GM18507 (cell line): ENCODE measurements at regions not wholly inside any gene's neighbourhood (a gene's known extent, or its start where the extent isn't known, plus 50 kb on each side); places are given as distances from the start of the nearest gene placed in this dataset.
"Not testable (repeated sequence)": the region's sequence is repeated elsewhere in the genome, so short reads cannot be mapped to it uniquely, and the experiment has no call there.

Source experiments
- DNase-seq: peaks from one replicate; pipeline ENCODE4 v3.0.0; 2011; ENCODE audit warnings: low read depth; ENCODE audit not compliant: insufficient read length; ENCODE audit errors: extremely low spot score
- FAIRE-seq: peaks from 2 replicates; lab custom pipeline; 2011; peaks lifted over from hg19 to GRCh38; lab: Jason Lieb, UNC

- no peak for FAIRE-seq
Measured at GRCh38 chr4:13678186-13678924, 50.8 kb upstream of the BOD1L1 start.

DNA sequence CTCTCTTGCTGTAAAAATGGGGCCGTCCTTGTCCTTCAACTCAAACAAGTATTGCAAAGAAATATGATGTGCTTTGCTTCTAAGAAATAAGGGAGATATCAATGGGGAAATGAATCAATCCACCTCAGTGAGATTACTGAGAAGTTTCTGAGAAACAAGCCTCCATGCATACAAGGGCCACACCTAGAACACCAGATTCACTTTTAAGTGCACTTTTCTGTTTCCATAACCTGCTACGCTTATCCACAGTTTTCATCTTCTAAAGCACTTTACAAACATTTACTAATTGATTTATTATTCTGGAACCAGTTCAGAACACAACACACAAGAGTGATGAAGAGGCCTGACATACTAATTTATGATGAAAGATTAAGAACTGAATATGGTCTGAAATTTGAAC, 54.0 kb upstream of the BOD1L1 start:
- DNase-seq, result no peak
- FAIRE-seq, result no peak

More at GRCh38 chr4:13678186-13678924, 50.8 kb upstream of the BOD1L1 start:
- no peak for DNase-seq

GRCh38 chr4:13694256-13694655, 66.7 kb upstream of the BOD1L1 start:
- DNase-seq (no peak), FAIRE-seq (no peak)

DNA sequence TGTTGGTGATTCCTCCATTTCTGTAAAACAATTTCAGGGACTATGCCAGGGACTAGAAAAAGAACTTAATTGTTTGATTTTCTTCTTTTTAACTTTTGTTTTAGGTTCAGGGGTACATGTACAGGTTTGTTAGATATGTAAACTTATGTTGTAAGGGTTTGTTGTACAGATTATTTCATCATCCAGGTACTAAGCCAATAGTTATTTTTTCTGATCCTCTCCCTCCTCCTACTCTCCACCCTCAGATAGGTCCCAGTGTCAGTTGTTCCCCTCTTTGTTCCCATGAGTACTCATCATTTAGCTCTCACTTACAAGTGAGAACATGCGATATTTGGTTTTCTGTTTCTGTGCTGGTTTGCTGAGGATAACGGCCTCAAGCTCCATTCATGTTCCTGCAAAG, 70.8 kb upstream of the BOD1L1 start:
- FAIRE-seq (no peak), DNase-seq (no peak)

DNA sequence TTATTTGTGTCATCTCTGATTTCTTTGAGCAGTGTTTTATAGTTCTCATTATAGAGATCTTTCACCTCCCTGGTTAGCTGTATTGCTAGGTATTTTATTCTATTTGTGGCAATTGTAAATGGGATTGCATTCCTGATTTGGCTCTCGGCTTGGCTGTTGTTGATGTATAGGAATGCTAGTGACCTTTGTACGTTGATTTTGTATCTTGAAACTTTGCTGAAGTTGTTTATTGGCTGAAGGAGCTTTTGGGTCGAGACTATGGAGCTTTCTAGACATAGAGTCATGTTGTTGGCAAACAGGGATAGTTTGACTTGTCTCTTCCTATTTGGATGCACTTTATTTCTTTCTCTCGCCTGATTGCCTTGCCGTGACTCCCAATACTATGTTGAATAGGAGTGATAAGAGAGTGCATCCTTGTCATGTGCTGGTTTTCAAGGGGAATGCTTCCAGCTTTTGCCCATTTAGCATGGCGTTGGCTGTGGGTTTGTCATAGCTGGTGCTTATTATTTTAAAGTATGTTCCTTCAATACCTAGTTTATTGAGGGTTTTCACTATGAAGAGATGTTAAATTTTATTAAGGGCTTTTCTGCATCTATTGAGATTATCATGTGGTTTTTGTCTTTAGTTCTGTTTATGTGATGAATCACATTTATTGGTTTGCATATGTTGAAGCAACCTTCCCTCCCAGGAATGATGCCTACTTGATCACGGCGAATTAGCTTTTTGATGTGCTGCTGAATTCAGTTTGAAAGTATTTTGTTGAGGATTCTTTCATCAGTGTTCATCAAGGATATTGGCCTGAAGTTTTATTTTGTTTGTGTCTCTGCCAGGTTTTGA, 72.7 kb upstream of the BOD1L1 start:
- DNase-seq (no peak), FAIRE-seq (no peak)

DNA sequence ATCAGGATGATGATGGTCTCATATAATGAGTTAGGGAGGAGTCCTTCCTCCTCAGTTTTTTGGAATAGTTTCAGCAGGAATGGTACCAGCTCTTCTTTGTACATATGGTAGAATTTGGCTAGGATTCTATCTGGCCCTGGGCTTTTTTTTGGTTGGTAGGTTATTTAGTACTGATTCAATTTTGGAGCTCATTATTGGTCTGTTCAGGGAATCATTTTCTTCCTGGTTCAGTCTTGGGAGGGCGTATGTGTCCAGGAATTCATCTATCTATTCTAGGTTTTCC, 73.3 kb upstream of the BOD1L1 start:
- not testable (repeated sequence) for FAIRE-seq, DNase-seq

- FAIRE-seq (no peak), DNase-seq (no peak)
Measured at GRCh38 chr4:13701937-13702446, 74.5 kb upstream of the BOD1L1 start.

- DNase-seq, result no peak
- FAIRE-seq, result no peak
Measured at GRCh38 chr4:13703096-13703495, 75.6 kb upstream of the BOD1L1 start.

DNA sequence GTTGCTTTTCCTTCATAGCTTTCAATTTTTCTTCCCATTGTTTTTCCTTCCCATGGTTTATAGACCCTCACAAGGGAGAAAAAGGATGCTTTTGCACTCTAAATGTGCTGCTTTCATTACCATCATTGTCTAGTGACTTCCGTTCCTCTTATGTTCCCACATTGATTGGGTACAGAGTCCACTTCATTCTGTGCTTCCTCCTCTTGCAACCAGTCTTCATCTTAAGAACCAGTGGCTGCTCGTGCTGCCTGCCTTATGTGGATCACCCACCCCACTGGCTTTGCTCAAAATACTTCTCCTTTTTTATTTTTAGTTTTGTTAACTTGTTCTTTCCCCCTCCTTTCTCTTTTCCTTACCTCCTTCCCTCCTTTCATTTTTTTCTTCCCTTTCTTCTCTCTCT, 76.5 kb upstream of the BOD1L1 start:
- DNase-seq, result no peak
- no peak for FAIRE-seq

GRCh38 chr4:13704761-13705160, 77.2 kb upstream of the BOD1L1 start:
- DNase-seq, result no peak
- no peak for FAIRE-seq

- DNase-seq (no peak), FAIRE-seq (no peak)
Measured at GRCh38 chr4:13705521-13706041, 78.1 kb upstream of the BOD1L1 start.

DNA sequence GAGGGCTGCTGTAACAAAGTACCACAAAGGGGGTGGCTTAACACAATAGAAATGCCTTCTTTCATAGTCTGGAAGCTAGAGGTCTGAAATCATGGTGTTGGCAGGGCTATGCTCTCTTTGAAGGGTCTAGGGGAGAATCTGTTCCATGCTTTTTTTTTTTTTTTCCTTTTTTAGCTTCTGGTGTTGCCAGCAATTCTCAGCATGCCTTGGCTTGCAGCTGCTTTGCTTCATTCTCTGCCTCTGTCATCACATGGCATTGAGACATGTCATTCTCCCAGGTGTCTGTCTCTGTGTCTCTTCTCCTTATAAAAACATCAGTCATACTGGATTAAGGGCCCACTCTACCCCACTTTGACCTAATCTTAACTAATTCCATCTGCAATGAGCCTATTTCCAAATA, 78.6 kb upstream of the BOD1L1 start:
- no peak for FAIRE-seq
- DNase-seq, result no peak

GRCh38 chr4:13706716-13707115, 79.2 kb upstream of the BOD1L1 start:
- FAIRE-seq (no peak), DNase-seq (no peak)

DNA sequence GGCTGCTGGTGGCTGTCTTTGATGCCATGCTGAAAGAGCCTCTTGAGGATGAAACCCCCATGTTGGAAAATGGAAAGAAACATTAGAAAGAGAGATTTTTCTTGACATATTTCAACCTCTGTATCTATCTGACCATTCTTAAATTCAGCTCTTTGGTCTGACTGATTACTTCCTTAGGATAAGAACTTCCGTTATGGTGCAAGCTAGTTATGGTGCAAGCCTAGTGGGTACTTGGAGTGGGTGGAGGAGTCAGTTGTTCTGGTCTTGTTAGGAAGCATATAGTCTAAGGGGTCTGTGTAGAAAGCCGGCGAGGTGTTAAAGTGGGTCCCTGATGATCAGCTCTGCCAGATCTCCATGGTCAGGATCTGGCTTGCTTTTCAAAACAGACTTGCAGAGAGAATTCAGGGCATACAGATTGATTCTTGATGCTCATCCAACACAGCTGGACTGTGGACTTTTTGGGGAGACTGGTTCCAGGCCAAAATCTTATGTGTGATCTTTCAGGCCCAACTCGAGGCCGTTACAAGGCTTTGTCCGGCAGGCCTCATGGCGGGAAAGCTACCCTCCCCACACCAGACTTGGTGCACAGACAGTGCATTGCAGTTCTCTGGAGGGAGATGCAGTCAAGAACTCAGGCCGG, 82.8 kb upstream of the BOD1L1 start:
- no peak for DNase-seq
- FAIRE-seq, result no peak

DNA sequence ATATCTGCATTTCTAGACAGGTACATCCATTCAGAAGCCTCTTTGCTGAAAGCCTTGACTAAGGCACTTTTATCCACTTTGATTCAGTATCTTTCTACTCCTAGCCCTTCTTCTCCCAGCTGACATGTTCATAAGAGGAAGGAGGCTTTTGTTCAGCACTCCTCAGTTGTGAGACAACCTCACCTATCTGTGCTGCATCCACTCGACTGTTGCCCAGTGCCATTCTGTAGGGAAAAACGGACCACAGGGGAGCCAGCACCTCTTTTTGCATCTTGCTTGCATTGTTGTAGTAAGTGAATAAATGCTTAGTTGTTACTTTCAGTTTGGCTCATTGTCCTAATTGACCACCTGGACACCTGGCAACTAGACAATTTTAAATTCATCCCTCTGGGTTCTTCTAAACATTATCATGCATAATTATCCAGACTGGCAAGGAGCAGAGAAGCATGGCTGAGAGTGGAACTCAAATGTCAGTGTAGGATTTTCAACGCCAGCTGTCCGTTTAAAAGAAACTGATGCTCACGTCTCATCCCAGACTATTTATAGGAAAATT, 83.8 kb upstream of the BOD1L1 start:
- DNase-seq, result no peak
- FAIRE-seq, result no peak

- FAIRE-seq, result no peak
- DNase-seq, result no peak
Measured at GRCh38 chr4:13721894-13722293, 94.4 kb upstream of the BOD1L1 start.

- FAIRE-seq, result no peak
- no peak for DNase-seq
Measured at GRCh38 chr4:13722649-13723048, 95.1 kb upstream of the BOD1L1 start.

DNA sequence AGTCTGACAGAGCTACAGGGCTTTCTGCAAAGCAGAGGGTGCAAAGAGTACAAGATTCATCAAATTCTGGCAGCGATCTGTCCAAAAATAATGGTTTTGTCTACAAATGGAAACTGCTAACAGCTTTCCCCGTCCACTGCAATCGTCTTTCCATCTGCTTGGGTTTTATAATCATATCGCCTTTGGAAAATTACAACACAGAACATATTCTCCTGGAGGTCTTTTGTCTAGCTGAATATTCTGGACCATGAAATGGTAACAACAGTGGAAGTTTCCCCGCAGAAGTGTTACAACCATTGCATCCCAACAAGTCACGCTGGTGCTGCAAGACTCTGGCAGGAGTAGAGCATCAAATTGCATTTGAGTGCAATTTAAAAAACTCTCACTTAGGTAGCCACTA, 101.2 kb upstream of the BOD1L1 start:
- DNase-seq (no peak), FAIRE-seq (no peak)

GRCh38 chr4:13731019-13731418, 103.5 kb upstream of the BOD1L1 start:
- no peak for FAIRE-seq
- no peak for DNase-seq

GRCh38 chr4:13733817-13734216, 106.3 kb upstream of the BOD1L1 start:
- DNase-seq (no peak), FAIRE-seq (no peak)
